Progenitor cell of endocrine pancreas (in vitro differentiated cells): ENCODE measurements at regions not wholly inside any gene's neighbourhood (a gene's known extent, or its start where the extent isn't known, plus 50 kb on each side); places are given as distances from the start of the nearest gene placed in this dataset.

Experiments
- DNase-seq: peaks from one replicate; pipeline ENCODE4 v3.0.0; 2021; ENCODE audit warnings: low spot score; ENCODE audit not compliant: unreplicated experiment
- H3K27ac Mint-ChIP-seq: 2 replicates; pipeline ENCODE4 v1.8.0; 2021; ENCODE audit warnings: mild to moderate bottlenecking, moderate library complexity, mixed read lengths
- H3K27me3 Mint-ChIP-seq: 2 replicates; pipeline ENCODE4 v1.8.0; 2021; ENCODE audit warnings: mixed read lengths
- H3K36me3 Mint-ChIP-seq: 2 replicates; pipeline ENCODE4 v1.8.0; 2022; ENCODE audit warnings: mixed read lengths; ENCODE audit not compliant: insufficient read depth
- H3K4me1 Mint-ChIP-seq: 2 replicates; pipeline ENCODE4 v1.8.0; 2021; ENCODE audit warnings: low read depth, mixed read lengths
- H3K4me3 Mint-ChIP-seq: 2 replicates; pipeline ENCODE4 v1.8.0; 2021; ENCODE audit warnings: low read depth, mild to moderate bottlenecking, moderate library complexity, mixed read lengths
- H3K9me3 Mint-ChIP-seq: 2 replicates; pipeline ENCODE4 v1.8.0; 2021; ENCODE audit warnings: low read depth, mixed read lengths
- TF ChIP-seq, protein P1 (sequence below): fragments of 200-600 bp; sonication (generic); IDR thresholded peaks from one replicate; pipeline ENCODE4 v1.5.0; 2021; ENCODE audit warnings: antibody characterized with exemption, mild to moderate bottlenecking; ENCODE audit not compliant: unreplicated experiment

DNA sequence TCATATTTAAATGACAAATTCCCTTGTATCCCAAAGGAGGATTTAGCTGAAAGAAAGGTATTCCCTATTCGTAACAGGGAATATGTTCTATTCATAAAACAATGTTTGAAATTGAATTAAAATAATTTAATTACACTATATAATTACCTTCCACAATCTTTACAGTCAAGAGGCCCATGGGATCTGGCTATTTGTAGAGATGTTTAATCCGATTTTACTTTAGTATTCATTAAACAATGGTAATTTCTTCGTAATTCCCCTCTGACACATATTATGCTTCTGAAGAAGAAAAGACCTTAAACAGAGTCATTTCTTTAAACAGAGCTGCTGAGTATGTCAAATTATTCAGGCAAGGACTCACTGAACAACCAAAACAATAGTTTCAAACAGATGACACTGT, 98.8 kb downstream of the MAGEC1 start:
- no peaks in the 10 kb centered on the region for H3K4me1 Mint-ChIP-seq
- H3K36me3 Mint-ChIP-seq = no peaks in the 10 kb centered on the region
- DNase-seq = no peak
- H3K27me3 Mint-ChIP-seq = no peaks in the 10 kb centered on the region
- H3K4me3 Mint-ChIP-seq = no peak overlapping the region
- H3K9me3 Mint-ChIP-seq = peaks cover 32% of the 10 kb centered on the region
- TF ChIP-seq, protein P1, sequence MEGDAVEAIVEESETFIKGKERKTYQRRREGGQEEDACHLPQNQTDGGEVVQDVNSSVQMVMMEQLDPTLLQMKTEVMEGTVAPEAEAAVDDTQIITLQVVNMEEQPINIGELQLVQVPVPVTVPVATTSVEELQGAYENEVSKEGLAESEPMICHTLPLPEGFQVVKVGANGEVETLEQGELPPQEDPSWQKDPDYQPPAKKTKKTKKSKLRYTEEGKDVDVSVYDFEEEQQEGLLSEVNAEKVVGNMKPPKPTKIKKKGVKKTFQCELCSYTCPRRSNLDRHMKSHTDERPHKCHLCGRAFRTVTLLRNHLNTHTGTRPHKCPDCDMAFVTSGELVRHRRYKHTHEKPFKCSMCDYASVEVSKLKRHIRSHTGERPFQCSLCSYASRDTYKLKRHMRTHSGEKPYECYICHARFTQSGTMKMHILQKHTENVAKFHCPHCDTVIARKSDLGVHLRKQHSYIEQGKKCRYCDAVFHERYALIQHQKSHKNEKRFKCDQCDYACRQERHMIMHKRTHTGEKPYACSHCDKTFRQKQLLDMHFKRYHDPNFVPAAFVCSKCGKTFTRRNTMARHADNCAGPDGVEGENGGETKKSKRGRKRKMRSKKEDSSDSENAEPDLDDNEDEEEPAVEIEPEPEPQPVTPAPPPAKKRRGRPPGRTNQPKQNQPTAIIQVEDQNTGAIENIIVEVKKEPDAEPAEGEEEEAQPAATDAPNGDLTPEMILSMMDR = no peak
- H3K27ac Mint-ChIP-seq = no peak overlapping the region

DNA sequence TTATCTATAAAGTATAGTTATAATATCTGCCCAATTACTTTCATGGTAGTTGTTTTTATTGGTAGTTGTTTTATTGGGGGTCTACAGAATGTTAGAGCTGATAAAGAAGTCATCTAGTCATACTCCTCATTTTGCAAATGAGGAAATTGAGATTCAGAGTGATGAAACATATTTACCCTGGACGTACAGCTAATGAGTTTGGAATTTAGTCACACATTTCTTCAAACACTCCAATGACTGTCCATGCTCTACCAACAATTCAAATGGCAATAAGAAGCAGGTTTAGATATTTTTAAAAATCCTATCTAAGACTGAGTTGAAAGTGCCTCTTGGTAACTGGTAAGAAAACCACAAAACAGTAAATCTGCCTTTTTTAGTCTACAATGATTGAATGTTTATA, 98.2 kb downstream of the MAGEC1 start:
- no peak overlapping the region for H3K27ac Mint-ChIP-seq
- H3K4me3 Mint-ChIP-seq = no peak overlapping the region
- H3K27me3 Mint-ChIP-seq = no peaks in the 10 kb centered on the region
- no peaks in the 10 kb centered on the region for H3K36me3 Mint-ChIP-seq
- no peaks in the 10 kb centered on the region for H3K4me1 Mint-ChIP-seq
- TF ChIP-seq, protein P1 = no peak
- H3K9me3 Mint-ChIP-seq = peaks cover 32% of the 10 kb centered on the region
- no peak for DNase-seq

GRCh38 chrX:141989815-141990214, 86.1 kb downstream of the MAGEC1 start:
- TF ChIP-seq, protein P1 = no peak
- Mint-ChIP-seq H3K9me3 (peaks cover 27% of the 10 kb centered on the region), H3K27me3 (no peaks in the 10 kb centered on the region), H3K27ac (no peak overlapping the region), H3K36me3 (no peaks in the 10 kb centered on the region), H3K4me3 (no peak overlapping the region), H3K4me1 (peaks cover 7% of the 10 kb centered on the region)
- DNase-seq = no peak

- Mint-ChIP-seq H3K4me1 (peaks cover 7% of the 10 kb centered on the region), H3K27ac (no peak overlapping the region), H3K36me3 (no peaks in the 10 kb centered on the region), H3K9me3 (peaks cover 30% of the 10 kb centered on the region), H3K27me3 (no peaks in the 10 kb centered on the region), H3K4me3 (no peak overlapping the region)
- TF ChIP-seq, protein P1 = no peak
- DNase-seq = no peak
Observed at GRCh38 chrX:141989134-141989533, 85.4 kb downstream of the MAGEC1 start.

DNA sequence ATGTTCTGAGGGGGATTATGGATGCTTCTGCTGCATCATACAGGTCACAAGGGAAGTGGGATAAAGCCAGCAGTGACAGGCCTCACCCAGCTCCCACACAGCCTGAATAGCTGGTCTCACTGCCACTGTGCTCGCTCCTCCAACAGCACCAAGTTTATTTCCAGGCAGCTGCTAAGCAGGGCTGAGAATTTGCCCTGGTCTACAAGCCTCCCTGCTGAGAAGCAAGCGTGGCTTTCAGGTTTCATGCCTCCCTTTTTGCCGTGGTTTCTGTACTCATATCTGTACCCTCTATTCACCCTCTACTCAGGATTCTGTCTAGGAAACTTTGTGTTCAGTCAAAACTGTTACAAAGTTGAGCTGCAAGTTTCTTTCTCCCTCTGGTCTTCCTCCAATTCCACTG, 78.6 kb downstream of the MAGEC1 start:
- H3K27me3 Mint-ChIP-seq = no peaks in the 10 kb centered on the region
- H3K36me3 Mint-ChIP-seq = no peaks in the 10 kb centered on the region
- H3K27ac Mint-ChIP-seq = no peak overlapping the region
- H3K9me3 Mint-ChIP-seq = peaks cover 40% of the 10 kb centered on the region
- no peaks in the 10 kb centered on the region for H3K4me1 Mint-ChIP-seq
- TF ChIP-seq, protein P1 = no peak
- no peak overlapping the region for H3K4me3 Mint-ChIP-seq
- DNase-seq = no peak
